RWPE2 (cell line): ENCODE measurements at regions not wholly inside any gene's neighbourhood (a gene's known extent, or its start where the extent isn't known, plus 50 kb on each side); places are given as distances from the start of the nearest gene placed in this dataset.

Experiments used
- ATAC-seq: fragments of 200-7000 bp; cut with Tn5 transposase; 3 replicates; pipeline ENCODE4 v1.9.1; 2021; ENCODE audit warnings: low read depth
- DNase-seq: peaks from one replicate; pipeline ENCODE4 v3.0.0-alpha.2; 2020; ENCODE audit warnings: low spot score
- H3K27ac ChIP-seq: fragments of 450-650 bp; 2 replicates; pipeline ENCODE4 v1.5.1; 2017; ENCODE audit warnings: mild to moderate bottlenecking; ENCODE audit not compliant: poor library complexity, severe bottlenecking
- H3K27me3 ChIP-seq: fragments of 250-450 bp; sonication (Bioruptor Pico); 2 replicates; pipeline ENCODE4 v1.5.1; 2021; ENCODE audit warnings: mild to moderate bottlenecking, moderate library complexity; ENCODE audit not compliant: insufficient read depth, poor library complexity, severe bottlenecking
- H3K36me3 ChIP-seq: fragments of 250-450 bp; sonication (Bioruptor Pico); 2 replicates; pipeline ENCODE4 v1.5.1; 2020; ENCODE audit warnings: low read depth, mild to moderate bottlenecking, moderate library complexity
- H3K4me1 ChIP-seq: fragments of 250-450 bp; sonication (Bioruptor Pico); 2 replicates; pipeline ENCODE4 v1.5.1; 2021; ENCODE audit warnings: mild to moderate bottlenecking, moderate library complexity; ENCODE audit not compliant: insufficient read depth, poor library complexity, severe bottlenecking
- H3K4me3 ChIP-seq: fragments of 250-450 bp; sonication (Bioruptor Pico); 2 replicates; pipeline ENCODE4 v1.5.1; 2021; ENCODE audit warnings: mild to moderate bottlenecking, moderate library complexity; ENCODE audit not compliant: severe bottlenecking
- H3K9me3 ChIP-seq: fragments of 250-450 bp; sonication (Bioruptor Pico); 2 replicates; pipeline ENCODE4 v1.5.1; 2021; ENCODE audit warnings: mild to moderate bottlenecking, moderate library complexity; ENCODE audit not compliant: severe bottlenecking
- CTCF ChIP-seq: fragments of 450-650 bp; IDR thresholded peaks from one replicate; pipeline ENCODE4 v1.5.1; 2017; ENCODE audit warnings: mild to moderate bottlenecking, moderate library complexity; ENCODE audit not compliant: poor library complexity, severe bottlenecking

GRCh38 chr5:8700671-8701070 is 831.7 kb downstream of the MTRR start:
- Histone ChIP-seq H3K27ac (no peak overlapping the region), H3K36me3 (no peaks in the 10 kb centered on the region), H3K9me3 (no peaks in the 10 kb centered on the region), H3K4me1 (no peaks in the 10 kb centered on the region), H3K27me3 (peaks cover 7% of the 10 kb centered on the region), H3K4me3 (no peak overlapping the region)
- ATAC-seq (no peak), DNase-seq (no peak)
- TF ChIP-seq CTCF, result no peak

GRCh38 chr5:8701251-8701650 is 832.3 kb downstream of the MTRR start:
- no peak overlapping the region for H3K27ac ChIP-seq
- no peaks in the 10 kb centered on the region for H3K9me3 ChIP-seq
- no peak for ATAC-seq
- H3K4me1 ChIP-seq, result no peaks in the 10 kb centered on the region
- TF ChIP-seq CTCF, result no peak
- no peaks in the 10 kb centered on the region for H3K36me3 ChIP-seq
- DNase-seq, result no peak
- peaks cover 7% of the 10 kb centered on the region for H3K27me3 ChIP-seq
- H3K4me3 ChIP-seq, result no peak overlapping the region

- H3K9me3 ChIP-seq, result no peaks in the 10 kb centered on the region
Measured at GRCh38 chr5:8710426-8710930, 835.4 kb downstream of the SEMA5A start.

GRCh38 chr5:8714198-8714597 is 831.7 kb downstream of the SEMA5A start:
- ATAC-seq (no peak), DNase-seq (no peak)
- no peak for TF ChIP-seq CTCF

More at GRCh38 chr5:8710426-8710930, 835.4 kb downstream of the SEMA5A start:
- no peak for DNase-seq
- no peak overlapping the region for H3K27ac ChIP-seq
- no peaks in the 10 kb centered on the region for H3K27me3 ChIP-seq
- TF ChIP-seq CTCF, result no peak
- ATAC-seq, result no peak
- H3K4me3 ChIP-seq, result no peak overlapping the region
- no peaks in the 10 kb centered on the region for H3K4me1 ChIP-seq
- H3K36me3 ChIP-seq, result no peaks in the 10 kb centered on the region

GRCh38 chr5:8714861-8715260 is 831.0 kb downstream of the SEMA5A start:
- Histone ChIP-seq H3K36me3 (no peaks in the 10 kb centered on the region), H3K4me3 (no peak overlapping the region), H3K9me3 (no peaks in the 10 kb centered on the region), H3K27ac (no peak overlapping the region), H3K27me3 (no peaks in the 10 kb centered on the region), H3K4me1 (no peaks in the 10 kb centered on the region)
- no peak for DNase-seq
- no peak for ATAC-seq
- no peak for TF ChIP-seq CTCF

More at GRCh38 chr5:8714198-8714597, 831.7 kb downstream of the SEMA5A start:
- no peaks in the 10 kb centered on the region for H3K27me3 ChIP-seq
- H3K9me3 ChIP-seq, result no peaks in the 10 kb centered on the region
- H3K4me3 ChIP-seq, result no peak overlapping the region
- H3K27ac ChIP-seq, result no peak overlapping the region
- no peaks in the 10 kb centered on the region for H3K36me3 ChIP-seq
- no peaks in the 10 kb centered on the region for H3K4me1 ChIP-seq
